ENCODE measurements at regions not wholly inside any gene's neighbourhood (a gene's known extent, or its start where the extent isn't known, plus 50 kb on each side); places are given as distances from the start of the nearest gene placed in this dataset.

- ChIA-PET POLR2A (no interaction called here), CTCF (no interaction called here)
- H3K27me3 ChIP-seq (ENCODE audit: control insufficient read depth, insufficient read depth, low read length), result no peaks in the 10 kb centered on the region; the same call in 1 of the 2 replicates
- H3K4me3 ChIP-seq (ENCODE audit: low read depth, low read length), result no peak overlapping the region
- DNase-seq (ENCODE audit: low read depth), result no peak
- no peaks in the 10 kb centered on the region for H3K36me3 ChIP-seq (ENCODE audit: control insufficient read depth, insufficient read depth, low read length)
- no peak for TF ChIP-seq CTCF (IDR thresholded peaks at IDR 0.05; ENCODE audit: insufficient read depth, low read depth, low read length)
Measured at GRCh38 chr19:16000024-16000663, 51.3 kb downstream of the OR10H4 start.

DNA sequence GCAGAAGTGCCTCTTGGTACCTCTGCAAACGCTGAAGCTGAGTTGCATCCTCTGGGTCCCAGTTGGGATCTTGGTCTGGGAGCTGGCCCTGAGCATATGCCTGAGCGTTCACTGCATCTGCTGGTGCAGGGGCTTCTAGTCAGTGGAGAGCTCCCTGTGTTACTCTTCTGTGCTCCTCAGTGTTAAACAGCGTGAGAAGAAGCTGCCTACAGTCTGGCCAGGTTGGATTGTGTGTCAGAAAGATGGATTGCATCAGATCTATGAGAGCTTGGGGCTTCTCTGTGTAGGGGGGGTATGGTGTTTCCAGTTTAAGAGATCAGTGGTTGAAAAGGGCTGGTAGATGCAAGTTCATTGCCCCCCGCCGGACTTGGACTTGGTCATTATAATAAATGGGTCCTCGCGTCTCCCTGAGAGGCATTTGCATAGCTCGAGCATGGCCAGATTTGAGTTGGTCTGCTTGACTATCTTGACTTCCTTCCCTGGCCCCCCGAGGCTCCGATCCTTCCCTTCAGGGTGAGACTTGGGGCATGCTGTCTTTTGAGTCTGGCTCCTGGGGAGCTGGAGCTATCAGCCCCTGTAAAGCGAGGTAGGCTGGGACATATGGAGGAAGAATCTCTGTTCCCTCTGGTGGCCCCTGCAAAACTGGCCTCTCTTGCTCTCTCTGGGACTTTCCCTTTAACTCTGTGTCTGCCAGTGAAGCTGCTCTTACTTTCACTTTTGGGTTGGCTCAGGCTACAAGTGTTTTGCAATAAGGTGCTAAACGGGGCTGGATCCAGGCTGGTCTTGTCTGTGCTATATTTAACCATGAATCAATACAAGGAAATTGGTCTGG, 52.9 kb downstream of the OR10H4 start:
- DNase-seq (ENCODE audit: low read depth), result no peak
- H3K27me3 ChIP-seq (ENCODE audit: control insufficient read depth, insufficient read depth, low read length), result no peaks in the 10 kb centered on the region; the same call in 1 of the 2 replicates
- H3K36me3 ChIP-seq (ENCODE audit: control insufficient read depth, insufficient read depth, low read length), result no peaks in the 10 kb centered on the region
- TF ChIP-seq CTCF (IDR thresholded peaks at IDR 0.05; ENCODE audit: insufficient read depth, low read depth, low read length), result no peak
- H3K4me3 ChIP-seq (ENCODE audit: low read depth, low read length), result peak overlapping the region; percentile 28
- CTCF ChIA-PET, result interaction anchor here (0.8 to 1.5 kb wide), 3 partner anchors 15 to 372 kb away, joined by 3 to 6 read pairs (median 5); no protein-coding TSS in a partner anchor
- POLR2A ChIA-PET, result no interaction called here

DNA sequence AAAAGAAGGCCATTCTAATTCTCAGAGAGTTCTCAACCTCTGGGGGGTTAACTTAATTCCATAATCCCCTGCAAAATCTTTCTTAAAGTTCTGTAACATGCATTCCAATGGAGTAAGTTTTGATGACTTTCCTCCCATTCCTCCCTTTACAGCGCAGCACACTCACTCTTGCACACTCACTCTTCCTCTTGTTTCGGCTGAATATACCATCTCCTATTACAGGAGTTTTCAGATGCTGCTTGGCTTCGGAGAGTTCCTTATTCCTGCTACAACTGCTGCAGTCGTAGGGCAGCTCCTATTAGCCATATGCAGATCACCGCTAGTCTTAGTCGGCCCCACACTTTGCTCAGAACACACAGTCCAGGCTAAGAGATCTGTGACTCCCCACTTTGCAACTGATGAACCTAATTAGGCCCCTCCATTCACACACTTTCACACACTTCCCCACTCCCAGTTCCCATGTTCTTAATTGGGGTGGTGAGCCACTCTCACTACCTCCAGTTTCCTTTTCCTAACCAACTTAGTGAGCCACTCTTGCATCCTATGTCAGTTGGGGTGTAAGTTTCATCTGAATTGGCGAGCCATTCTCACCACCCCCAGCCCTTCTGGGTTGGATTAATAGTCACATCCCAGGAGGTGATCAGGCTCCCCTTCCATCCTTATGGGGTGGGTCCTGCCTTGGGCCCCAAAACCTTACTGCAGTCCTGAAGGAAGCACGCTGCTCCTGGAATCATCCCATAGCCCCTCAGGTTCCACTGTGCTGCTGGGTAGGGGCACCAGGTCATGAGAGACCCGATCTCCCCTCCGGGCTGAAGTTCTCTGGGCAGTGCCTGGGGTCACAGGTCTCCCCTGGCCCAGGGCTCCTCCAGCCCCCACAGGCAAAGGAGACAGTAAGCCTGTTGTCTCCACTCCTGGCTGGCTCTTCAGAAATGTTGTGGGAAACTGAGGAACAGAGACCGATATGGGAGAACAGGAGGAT, 53.9 kb downstream of the OR10H4 start:
- DNase-seq (ENCODE audit: low read depth), result no peak
- H3K27me3 ChIP-seq (ENCODE audit: control insufficient read depth, insufficient read depth, low read length), result no peaks in the 10 kb centered on the region
- no peaks in the 10 kb centered on the region for H3K36me3 ChIP-seq (ENCODE audit: control insufficient read depth, insufficient read depth, low read length)
- H3K4me3 ChIP-seq (ENCODE audit: low read depth, low read length), result no peak overlapping the region; the same call in 1 of the 2 replicates
- TF ChIP-seq CTCF (IDR thresholded peaks at IDR 0.05; ENCODE audit: insufficient read depth, low read depth, low read length), result no peak
- POLR2A ChIA-PET, result no interaction called here
- CTCF ChIA-PET, result interaction anchor here (0.8 kb wide), 1 partner anchor 43 kb away, joined by 3 read pairs; no protein-coding TSS in a partner anchor

- no peaks in the 10 kb centered on the region for H3K36me3 ChIP-seq (ENCODE audit: control insufficient read depth, insufficient read depth, low read length)
- no peak for TF ChIP-seq CTCF (IDR thresholded peaks at IDR 0.05; ENCODE audit: insufficient read depth, low read depth, low read length)
- H3K4me3 ChIP-seq (ENCODE audit: low read depth, low read length), result no peak overlapping the region
- ChIA-PET CTCF (no interaction called here), POLR2A (no interaction called here)
- H3K27me3 ChIP-seq (ENCODE audit: control insufficient read depth, insufficient read depth, low read length), result no peaks in the 10 kb centered on the region
- DNase-seq (ENCODE audit: low read depth), result no peak
Measured at GRCh38 chr19:16003391-16003790, 54.6 kb downstream of the OR10H4 start.
